Ureter (tissue), 1 donor: ENCODE measurements at regions not wholly inside any gene's neighbourhood (a gene's known extent, or its start where the extent isn't known, plus 50 kb on each side); places are given as distances from the start of the nearest gene placed in this dataset.
"Not testable (repeated sequence)": the region's sequence is repeated elsewhere in the genome, so short reads cannot be mapped to it uniquely, and the experiment has no call there.

Experiments used
- DNase-seq: peaks from one replicate; pipeline ENCODE4 v3.0.0-alpha.2; 2020; ENCODE audit warnings: low spot score
- donor health status: DM: yes; HTN: yes; CAD: no.

- no peak for DNase-seq
Observed at GRCh38 chr1:213680677-213681325, 307.0 kb upstream of the PROX1 start.

- DNase-seq = no peak
Observed at GRCh38 chr1:213681788-213682340, 305.9 kb upstream of the PROX1 start.

GRCh38 chr1:213683529-213683928 is 304.2 kb upstream of the PROX1 start:
- DNase-seq = no peak

- no peak for DNase-seq
Observed at GRCh38 chr1:213684454-213684853, 303.3 kb upstream of the PROX1 start.

DNA sequence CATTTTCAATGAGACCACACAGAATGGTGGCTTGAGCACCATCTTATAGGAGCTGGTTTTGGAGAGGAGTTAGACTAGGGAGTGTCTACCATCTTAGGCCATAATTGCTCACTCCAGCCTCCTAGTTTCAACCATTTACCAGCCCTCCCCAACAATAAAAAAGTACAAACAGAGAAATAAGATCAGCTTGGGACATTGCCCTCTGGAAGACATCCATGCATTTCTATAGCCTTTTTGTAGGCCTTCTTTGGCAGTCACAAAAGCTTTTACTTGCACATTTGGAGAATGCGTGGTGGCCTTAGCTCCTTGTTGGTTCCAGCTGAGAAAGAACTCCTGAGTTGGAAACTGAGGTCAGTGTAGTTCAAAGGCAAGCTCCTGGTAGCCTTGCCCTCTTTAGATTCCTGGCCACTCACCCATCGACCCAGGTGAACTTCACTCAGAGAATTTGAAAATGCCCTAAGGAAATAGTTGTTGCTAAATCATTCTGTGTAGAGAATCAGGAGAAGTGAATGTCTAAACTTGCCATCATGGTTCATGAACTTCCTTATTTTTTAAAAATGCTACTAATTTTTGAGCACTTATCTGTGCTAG is 301.7 kb upstream of the PROX1 start:
- DNase-seq = no peak

GRCh38 chr1:213686983-213687382 is 300.8 kb upstream of the PROX1 start:
- no peak for DNase-seq

DNA sequence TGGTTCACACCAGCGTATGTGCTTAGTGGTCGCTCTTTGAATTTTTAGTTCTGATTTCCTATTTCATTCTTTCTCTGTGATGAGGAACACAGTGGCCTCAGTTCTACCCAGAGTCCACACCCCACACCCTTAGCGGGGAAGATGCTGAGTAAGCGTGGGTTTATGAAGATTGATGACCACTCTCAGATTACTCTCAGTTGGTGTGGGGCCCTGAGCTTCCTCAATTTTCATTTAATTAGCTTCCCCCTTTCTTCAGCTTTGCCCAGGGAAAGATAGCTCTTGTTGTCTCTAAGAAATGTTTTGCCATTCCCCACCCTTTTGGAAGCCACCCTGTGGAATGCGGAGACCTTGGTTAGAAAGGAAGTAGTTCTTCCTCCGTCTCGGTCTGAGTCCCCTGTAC is 299.9 kb upstream of the PROX1 start:
- no peak for DNase-seq

GRCh38 chr1:213688655-213689054 is 299.1 kb upstream of the PROX1 start:
- DNase-seq = no peak

DNA sequence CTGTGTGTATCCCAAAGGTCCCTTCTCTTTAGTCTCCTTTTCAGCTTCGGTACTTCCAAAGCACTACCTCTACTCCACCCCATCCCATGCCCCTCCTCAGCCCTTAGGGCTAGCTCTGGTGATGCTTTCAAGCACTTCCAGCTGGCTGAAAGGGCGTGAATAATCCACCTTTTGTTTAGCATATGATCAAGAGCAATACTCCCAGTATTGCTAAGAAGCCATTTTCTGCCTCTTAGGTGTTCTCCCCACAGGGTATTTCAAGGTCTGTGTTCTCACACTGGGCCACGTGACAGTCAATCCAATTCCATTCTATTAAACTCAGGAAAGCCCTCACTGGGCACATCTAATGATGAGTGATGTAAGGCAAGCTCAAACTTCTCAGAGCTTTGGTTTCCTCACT is 298.5 kb upstream of the PROX1 start:
- DNase-seq = no peak

DNA sequence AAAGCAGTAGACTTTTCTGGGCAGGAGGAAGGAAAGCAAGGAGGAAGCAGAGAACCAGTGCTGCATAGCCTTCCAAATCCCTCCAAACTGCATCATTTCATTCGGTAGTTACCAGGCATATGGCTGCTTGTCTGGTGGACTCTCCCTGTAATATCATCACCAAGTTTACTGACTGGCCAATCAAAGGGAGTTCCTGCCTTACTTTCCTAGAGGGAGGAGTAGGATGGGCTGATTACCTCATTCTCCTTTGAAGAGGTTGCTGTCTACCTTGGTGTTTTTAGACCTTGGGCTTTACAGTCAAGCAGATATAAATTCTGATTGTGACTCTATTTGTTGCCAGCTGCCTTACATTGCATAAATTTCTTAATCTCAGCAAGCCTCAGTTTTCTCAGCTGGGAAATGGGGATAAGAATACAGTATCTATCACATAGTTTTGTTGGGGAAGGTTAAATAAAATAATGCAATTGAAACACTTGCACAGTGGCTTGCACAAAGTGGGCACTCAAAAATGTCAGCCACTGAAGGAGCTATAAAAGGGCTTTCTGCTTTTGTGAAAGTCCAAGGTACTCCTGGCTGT is 297.3 kb upstream of the PROX1 start:
- no peak for DNase-seq

DNA sequence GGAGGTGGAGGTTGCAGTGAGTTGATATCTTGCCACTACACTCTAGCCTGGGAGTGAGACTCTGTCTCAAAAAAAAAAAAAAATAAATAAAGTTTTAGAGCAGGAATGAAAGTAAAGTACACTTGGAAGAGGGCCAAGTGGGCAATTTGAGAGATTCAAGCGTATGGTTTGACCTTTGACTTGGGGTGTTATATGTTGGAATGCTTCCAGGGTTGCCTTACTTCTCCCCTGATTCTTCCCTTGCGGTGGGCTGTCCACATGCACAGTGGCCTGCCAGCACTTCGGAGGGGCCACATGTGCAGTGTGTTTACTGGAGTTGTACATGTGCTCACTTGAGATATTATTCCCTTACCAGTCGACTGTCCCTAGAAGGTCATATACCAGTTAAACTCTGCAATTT is 295.5 kb upstream of the PROX1 start:
- DNase-seq = no peak

DNA sequence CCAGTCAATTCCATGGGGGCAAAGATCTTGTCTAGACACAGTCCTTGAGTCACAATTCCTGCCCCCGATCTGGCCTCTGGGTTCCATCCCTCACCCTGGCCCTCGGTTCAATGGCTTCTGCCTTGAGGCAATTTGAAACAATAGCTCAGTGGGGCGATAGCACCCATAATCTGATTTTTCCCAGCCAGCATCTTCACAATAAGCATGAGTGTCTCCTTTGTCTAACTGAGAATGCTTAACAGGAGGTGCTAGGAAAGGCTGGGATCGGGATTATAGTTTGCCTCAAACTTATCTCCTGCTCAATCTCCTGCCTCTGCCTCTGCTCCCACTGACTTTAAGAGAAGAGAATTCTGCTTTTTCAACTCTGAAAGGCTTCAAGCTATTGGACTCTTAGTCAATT is 293.9 kb upstream of the PROX1 start:
- DNase-seq = no peak

DNA sequence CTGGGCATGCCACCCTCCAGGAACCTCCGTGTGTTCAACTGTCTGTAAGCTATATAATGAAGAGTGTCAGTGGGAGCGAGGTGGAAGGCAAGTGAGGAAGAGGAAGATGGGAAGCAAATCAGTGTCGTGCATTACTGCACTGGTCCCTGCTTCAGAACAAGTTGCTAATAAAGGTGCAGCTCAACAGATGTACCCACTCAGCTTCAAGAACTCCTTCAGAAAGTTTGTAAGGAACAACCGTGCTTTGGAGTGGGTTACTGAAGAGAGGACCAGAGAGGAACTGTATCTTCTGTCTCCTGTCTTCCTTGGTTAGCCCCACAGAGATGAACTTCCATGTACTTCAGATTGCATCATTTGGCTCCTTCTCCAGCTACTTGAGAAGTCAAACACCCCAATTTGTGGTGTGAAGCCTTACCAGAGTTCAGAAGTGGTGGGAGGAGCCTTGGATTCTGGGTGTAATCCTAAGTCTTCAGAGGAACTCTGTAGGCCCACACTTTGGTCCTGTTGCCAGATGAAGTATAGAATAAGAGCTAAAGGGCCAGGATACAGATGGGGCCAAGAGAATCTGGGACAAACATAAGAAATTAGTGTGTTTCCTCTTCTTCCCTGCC is 290.5 kb upstream of the PROX1 start:
- no peak for DNase-seq

DNA sequence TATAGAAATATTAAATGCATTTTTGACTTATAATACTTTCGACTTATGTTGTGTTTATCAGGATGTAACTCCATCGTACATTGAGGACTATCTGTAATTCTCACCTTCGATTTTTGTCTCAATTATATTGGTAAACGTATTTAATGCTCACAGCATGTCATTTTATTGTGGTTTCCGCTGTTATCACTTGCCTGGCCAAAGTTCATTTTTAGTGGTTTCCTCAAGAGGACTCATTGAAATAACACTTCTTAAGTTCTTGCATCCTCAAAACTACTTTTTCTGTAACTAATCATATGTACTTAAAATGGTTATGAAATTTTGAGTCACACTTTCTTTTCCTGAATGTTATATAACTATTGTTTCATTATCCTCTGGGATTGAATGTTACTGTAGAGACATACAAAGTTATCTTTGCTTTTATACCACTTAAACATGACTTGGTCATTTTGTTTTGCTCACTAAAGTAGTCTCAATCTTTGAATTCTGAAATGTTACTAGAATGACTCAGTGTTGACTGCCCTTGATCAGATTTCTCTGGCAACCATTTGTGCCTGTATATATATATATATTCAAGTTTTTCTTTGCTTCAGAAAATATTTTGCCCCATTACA is 289.6 kb upstream of the PROX1 start:
- no peak for DNase-seq

- DNase-seq = no peak
Observed at GRCh38 chr1:213702703-213703102, 285.1 kb upstream of the PROX1 start.

- DNase-seq = no peak
Observed at GRCh38 chr1:213704941-213705340, 282.8 kb upstream of the PROX1 start.

- DNase-seq = not testable (repeated sequence)
Observed at GRCh38 chr1:213711833-213712490, 275.8 kb upstream of the PROX1 start.

DNA sequence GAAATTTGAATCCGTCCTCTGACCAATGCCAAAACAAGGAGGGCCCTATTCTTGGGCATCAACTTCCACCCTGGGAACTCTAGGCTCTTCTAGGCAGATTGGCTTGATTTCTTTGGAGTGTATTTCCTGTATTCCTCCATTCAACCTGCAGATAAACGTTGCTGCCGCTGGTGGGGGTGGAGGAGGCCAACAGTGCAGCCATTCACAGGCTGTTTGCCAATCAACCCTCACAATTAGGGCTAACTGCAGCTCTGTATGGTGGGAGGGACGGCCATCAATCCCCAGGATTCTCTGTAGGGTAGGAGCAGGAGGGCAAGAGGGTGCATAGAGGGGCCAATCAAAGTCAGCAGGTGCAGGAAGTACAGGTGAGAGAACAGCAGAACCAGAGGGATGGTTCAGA is 273.1 kb upstream of the PROX1 start:
- no peak for DNase-seq

GRCh38 chr1:213715182-213715581 is 272.6 kb upstream of the PROX1 start:
- DNase-seq = no peak

DNA sequence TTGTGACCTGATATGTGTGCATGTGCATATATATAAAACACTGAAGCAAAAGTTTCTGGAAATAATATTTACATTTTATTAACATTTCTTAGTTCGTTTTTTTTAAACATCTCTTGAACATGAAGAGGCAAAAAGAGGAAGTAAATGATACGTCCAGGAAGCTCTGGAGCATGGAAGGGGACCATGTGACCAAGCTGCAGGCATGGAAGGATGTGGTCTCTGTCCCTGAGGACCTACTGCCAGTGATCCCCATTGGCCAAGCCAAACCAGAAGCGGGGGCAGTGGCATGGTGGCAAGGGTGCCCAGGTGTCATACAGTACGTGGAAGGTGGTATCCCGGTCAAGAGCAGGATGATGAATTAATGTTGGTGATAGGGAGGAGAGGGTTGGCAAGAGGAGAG is 268.3 kb upstream of the PROX1 start:
- DNase-seq = no peak

DNA sequence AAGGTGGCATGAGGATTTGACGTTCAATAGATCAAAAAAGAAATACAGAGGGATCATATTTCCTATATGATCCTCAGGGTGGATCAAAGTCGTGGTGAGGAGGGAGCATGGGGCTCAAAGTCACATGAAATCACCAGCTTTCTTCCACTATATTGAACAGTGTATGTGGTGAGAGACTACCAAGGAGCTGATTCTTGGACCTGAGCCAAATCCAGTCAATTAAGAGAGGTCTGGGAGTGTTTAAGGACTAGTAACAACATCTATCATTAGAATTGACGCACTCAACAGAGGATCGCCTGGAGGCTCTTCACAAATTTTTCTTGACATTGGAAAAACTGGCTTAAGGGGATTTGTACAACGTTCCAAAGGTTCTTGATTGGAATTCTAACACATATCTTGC is 267.7 kb upstream of the PROX1 start:
- no peak for DNase-seq

GRCh38 chr1:213723187-213723586 is 264.6 kb upstream of the PROX1 start:
- DNase-seq = no peak
